Gastrocnemius medialis (tissue), 4 donors: ENCODE measurements at regions not wholly inside any gene's neighbourhood (a gene's known extent, or its start where the extent isn't known, plus 50 kb on each side); places are given as distances from the start of the nearest gene placed in this dataset.

Source experiments
- ATAC-seq, 2 donors: fragments of 150-250 bp; one replicate each; pipeline ENCODE4 v1.9.1; 2016
- DNase-seq, 2 donors: peaks; one replicate each; pipeline ENCODE4 v3.0.0-alpha.2; 2019
- H3K27ac ChIP-seq, 4 donors: fragments of 200-600 bp; sonication (generic); 1 replicate in 1 of 4; 2 replicates in 3 of 4; pipeline ENCODE4 v1.5.1; 2016 to 2018; ENCODE audit warnings: mild to moderate bottlenecking in 2 of 4, moderate library complexity in 1 of 4
- H3K27me3 ChIP-seq, 3 donors: fragments of 200-600 bp; sonication (generic) in 2 of 3; 1 replicate in 1 of 3; 2 replicates in 2 of 3; pipeline versions ENCODE4 v1.5.1 to v1.6.0; 2016 to 2019; ENCODE audit warnings: mild to moderate bottlenecking in 1 of 3, moderate library complexity in 1 of 3
- H3K36me3 ChIP-seq, 2 donors: fragments of 200-600 bp; sonication (generic) in 1 of 2; one replicate each; pipeline ENCODE4 v1.5.1; 2017 to 2018
- H3K4me1 ChIP-seq, 2 donors: fragments of 200-600 bp; sonication (generic) in 1 of 2; one replicate each; pipeline ENCODE4 v1.5.1; 2016 to 2017; ENCODE audit warnings: mild to moderate bottlenecking in 2 of 2
- H3K4me3 ChIP-seq, 4 donors: fragments of 200-600 bp; sonication (generic) in 3 of 4; 1 replicate in 1 of 4; 2 replicates in 3 of 4; pipeline ENCODE4 v1.5.1; 2016 to 2019; ENCODE audit warnings: mild to moderate bottlenecking in 2 of 4
- H3K9me3 ChIP-seq, 3 donors: fragments of 200-600 bp; sonication (generic) in 2 of 3; 1 replicate in 1 of 3; 2 replicates in 2 of 3; pipeline ENCODE4 v1.5.1; 2016 to 2019
- CTCF ChIP-seq, 5 experiments: fragments of 450-650 bp in 3 of 5; fragments of 200-600 bp in 2 of 5; sonication (generic) in 2 of 5; IDR thresholded peaks in 4 of 5; conservative IDR thresholded peaks in 1 of 5; 1 replicate in 4 of 5; 2 replicates in 1 of 5; pipeline ENCODE4 v1.5.1; 2016 to 2019; ENCODE audit warnings: antibody characterized with exemption in 5 of 5, mild to moderate bottlenecking in 3 of 5, moderate library complexity in 3 of 5
- POLR2A ChIP-seq, 2 donors: fragments of 450-650 bp; IDR thresholded peaks; one replicate each; pipeline ENCODE4 v1.6.1; 2017; ENCODE audit warnings: antibody characterized with exemption in 2 of 2, mild to moderate bottlenecking in 2 of 2, moderate library complexity in 2 of 2
- in situ Hi-C, 4 donors: fragments of 200-750 bp; cut with MboI; loops; one replicate each; pipeline versions ENCODE4 v1.15.0 to v1.8.0; 2017; ENCODE audit warnings: low sequenced_read_pairs in 4 of 4
- intact Hi-C: fragments of 100-400 bp; cut with DNase I; formaldehyde crosslinking; loops from one replicate; pipeline ENCODE4 v1.15.1; 2023; ENCODE audit warnings: low total_unique reads

GRCh38 chr5:87944553-87945285 lies 323.9 kb downstream of the TMEM161B start:
- DNase-seq (no peak), ATAC-seq (peak; percentile 56 to 58)
- Histone ChIP-seq H3K4me1 (no peaks in the 10 kb centered on the region), H3K9me3 (no peaks in the 10 kb centered on the region), H3K36me3 (no peaks in the 10 kb centered on the region), H3K27me3 (no peaks in the 10 kb centered on the region), H3K4me3 (no peak overlapping the region), H3K27ac (no peak overlapping the region)
- intact Hi-C loops (no loop called here), in situ Hi-C loops (no loop called here)
- TF ChIP-seq CTCF (IDR thresholded peaks at IDR 0.05 in 4 of 5, conservative IDR thresholded peaks at IDR 0.05 in 1 of 5) (no peak), POLR2A (IDR thresholded peaks at IDR 0.05) (no peak)

GRCh38 chr5:87940775-87941174 lies 327.9 kb downstream of the TMEM161B start:
- no peak for DNase-seq

GRCh38 chr5:87936667-87937066 lies 332.0 kb downstream of the TMEM161B start:
- no peaks in the 10 kb centered on the region for H3K36me3 ChIP-seq
- H3K4me1 ChIP-seq, result no peaks in the 10 kb centered on the region
- in situ Hi-C loops (no loop called here), intact Hi-C loops (no loop called here)
- H3K27me3 ChIP-seq, result no peaks in the 10 kb centered on the region
- DNase-seq (no peak), ATAC-seq (no peak)
- H3K9me3 ChIP-seq, result no peaks in the 10 kb centered on the region
- no peak overlapping the region for H3K4me3 ChIP-seq
- TF ChIP-seq POLR2A (IDR thresholded peaks at IDR 0.05) (no peak), CTCF (IDR thresholded peaks at IDR 0.05 in 4 of 5, conservative IDR thresholded peaks at IDR 0.05 in 1 of 5) (no peak)
- no peak overlapping the region for H3K27ac ChIP-seq

More at GRCh38 chr5:87940775-87941174, 327.9 kb downstream of the TMEM161B start:
- in situ Hi-C loops, result no loop called here
- intact Hi-C loops, result no loop called here
- no peaks in the 10 kb centered on the region for H3K4me1 ChIP-seq
- no peaks in the 10 kb centered on the region for H3K27me3 ChIP-seq
- H3K27ac ChIP-seq, result no peak overlapping the region
- H3K4me3 ChIP-seq, result no peak overlapping the region
- ATAC-seq, result no peak
- no peaks in the 10 kb centered on the region for H3K9me3 ChIP-seq
- TF ChIP-seq POLR2A (IDR thresholded peaks at IDR 0.05) (no peak), CTCF (IDR thresholded peaks at IDR 0.05 in 4 of 5, conservative IDR thresholded peaks at IDR 0.05 in 1 of 5) (no peak)
- H3K36me3 ChIP-seq, result no peaks in the 10 kb centered on the region

- Histone ChIP-seq H3K27me3 (no peaks in the 10 kb centered on the region), H3K4me3 (no peak overlapping the region), H3K4me1 (no peaks in the 10 kb centered on the region), H3K27ac (no peak overlapping the region), H3K9me3 (no peaks in the 10 kb centered on the region), H3K36me3 (no peaks in the 10 kb centered on the region)
- DNase-seq, result no peak
- no peak for ATAC-seq
- intact Hi-C loops, result no loop called here
- in situ Hi-C loops, result no loop called here
- TF ChIP-seq POLR2A (IDR thresholded peaks at IDR 0.05), result no peak
- TF ChIP-seq CTCF (IDR thresholded peaks at IDR 0.05 in 4 of 5, conservative IDR thresholded peaks at IDR 0.05 in 1 of 5), result no peak
Observed at GRCh38 chr5:87924436-87924835, 344.2 kb downstream of the TMEM161B start.

- Histone ChIP-seq H3K4me3 (no peak overlapping the region), H3K27me3 (no peaks in the 10 kb centered on the region), H3K36me3 (no peaks in the 10 kb centered on the region), H3K9me3 (no peaks in the 10 kb centered on the region), H3K27ac (no peak overlapping the region), H3K4me1 (no peaks in the 10 kb centered on the region)
- no peak for TF ChIP-seq CTCF (IDR thresholded peaks at IDR 0.05 in 4 of 5, conservative IDR thresholded peaks at IDR 0.05 in 1 of 5)
- no peak for TF ChIP-seq POLR2A (IDR thresholded peaks at IDR 0.05)
- in situ Hi-C loops (no loop called here), intact Hi-C loops (no loop called here)
- DNase-seq (no peak), ATAC-seq (no peak)
Observed at GRCh38 chr5:87916320-87916719, 352.3 kb downstream of the TMEM161B start.
